B cell (primary cell): ENCODE measurements at regions not wholly inside any gene's neighbourhood (a gene's known extent, or its start where the extent isn't known, plus 50 kb on each side); places are given as distances from the start of the nearest gene placed in this dataset.

Experiments
- ATAC-seq: fragments of 200-7000 bp; cut with Tn5 transposase; one replicate; pipeline ENCODE4 v1.10.0; 2021; ENCODE audit warnings: low read depth, mild to moderate bottlenecking, moderate number of reproducible peaks, moderate library complexity
- CTCF ChIA-PET: fragments of 350-600 bp; sonication (Branson Sonifier 250); formaldehyde crosslinking; loops from one replicate; lab custom pipeline; 2021; ENCODE audit warnings: antibody characterized with exemption, inconsistent platforms; lab: Charles Lee
- POLR2A ChIA-PET: fragments of 350-600 bp; sonication (Branson Sonifier 250); formaldehyde crosslinking; loops from one replicate; lab custom pipeline; 2021; ENCODE audit warnings: antibody characterized with exemption; lab: Charles Lee
- DNase-seq: peaks from one replicate; pipeline ENCODE4 v3.0.0; 2013
- H2AFZ ChIP-seq: 2 replicates; pipeline ENCODE4 v1.6.1; 2012; ENCODE audit warnings: mild to moderate bottlenecking, low read depth, low read length; ENCODE audit not compliant: insufficient read depth, poor library complexity, severe bottlenecking
- H3K27ac ChIP-seq, 2 donors: 1 replicate in 1 of 2; 2 replicates in 1 of 2; pipeline ENCODE4 v1.5.1; 2012 to 2013; ENCODE audit warnings: low read length in 2 of 2, mild to moderate bottlenecking in 2 of 2, moderate library complexity in 1 of 2
- H3K27me3 ChIP-seq, 4 experiments: fragments of 200-600 bp in 1 of 4; sonication (generic) in 1 of 4; replicated peaks in 1 of 4; 1 replicate in 2 of 4; 2 replicates in 2 of 4; pipeline versions ENCODE4 v1.6.1 to v1.7.0; 2013 to 2016; ENCODE audit warnings: low read length in 3 of 4, mild to moderate bottlenecking in 2 of 4, mixed read lengths in 1 of 4, moderate library complexity in 1 of 4; ENCODE audit not compliant: insufficient read depth in 4 of 4, control insufficient read depth in 3 of 4; ENCODE audit errors: control extremely low read depth in 1 of 4
- H3K36me3 ChIP-seq, 2 experiments: replicated peaks in 1 of 2; 1 replicate in 1 of 2; 2 replicates in 1 of 2; pipeline versions ENCODE4 v1.6.1 to v1.7.1; 2013; ENCODE audit warnings: low read length in 1 of 2; ENCODE audit not compliant: insufficient read depth in 2 of 2, control insufficient read depth in 1 of 2; ENCODE audit errors: control extremely low read depth in 1 of 2, extremely low read depth in 1 of 2
- H3K4me1 ChIP-seq, 2 donors: fragments of 200-600 bp in 1 of 2; sonication (generic) in 1 of 2; 1 replicate in 1 of 2; 2 replicates in 1 of 2; pipeline versions ENCODE4 v1.5.1 to v1.6.1; 2013 to 2017; ENCODE audit warnings: low read length in 2 of 2; ENCODE audit not compliant: control insufficient read depth in 2 of 2, insufficient read depth in 2 of 2
- H3K4me2 ChIP-seq: replicated peaks from 2 replicates; pipeline ENCODE3; 2012; ENCODE audit warnings: mild to moderate bottlenecking, low read depth, low read length; ENCODE audit not compliant: poor library complexity, severe bottlenecking
- H3K4me3 ChIP-seq, 5 experiments: fragments of 200-600 bp in 1 of 5; sonication (generic) in 1 of 5; 1 replicate in 3 of 5; 2 replicates in 2 of 5; pipeline versions ENCODE4 v1.5.1 to v1.7.0; 2011 to 2016; ENCODE audit warnings: low read length in 4 of 5, mild to moderate bottlenecking in 4 of 5, low read depth in 2 of 5, control low read depth in 1 of 5, moderate library complexity in 1 of 5; ENCODE audit not compliant: insufficient read depth in 1 of 5; ENCODE audit errors: control extremely low read depth in 1 of 5, extremely low read depth in 1 of 5
- H3K79me2 ChIP-seq: fragments of 200-600 bp; sonication (generic); one replicate; pipeline ENCODE4 v1.6.0; 2016; ENCODE audit warnings: low read length; ENCODE audit not compliant: control insufficient read depth, insufficient read depth
- H3K9ac ChIP-seq: fragments of 200-600 bp; sonication (generic); 2 replicates; pipeline ENCODE4 v1.6.1; 2017; ENCODE audit warnings: mild to moderate bottlenecking, low read length, moderate library complexity
- H3K9me3 ChIP-seq, 3 donors: one replicate each; pipeline versions ENCODE4 v1.6.1 to v1.7.1; 2013; ENCODE audit warnings: low read length in 2 of 3; ENCODE audit not compliant: control insufficient read depth in 2 of 3, insufficient read depth in 1 of 3; ENCODE audit errors: control extremely low read depth in 1 of 3
- H4K20me1 ChIP-seq: 2 replicates; pipeline ENCODE4 v1.6.0; 2012; ENCODE audit warnings: mild to moderate bottlenecking, low read length; ENCODE audit not compliant: insufficient read depth, control insufficient read depth, poor library complexity, severe bottlenecking
- H3K27ac Mint-ChIP-seq: one replicate; pipeline ENCODE4 v1.8.0; 2021; ENCODE audit warnings: mixed read lengths
- H3K27me3 Mint-ChIP-seq: one replicate; pipeline ENCODE4 v1.8.0; 2021; ENCODE audit warnings: mixed read lengths
- H3K4me1 Mint-ChIP-seq: one replicate; pipeline ENCODE4 v1.8.0; 2021; ENCODE audit warnings: mixed read lengths
- H3K4me3 Mint-ChIP-seq: one replicate; pipeline ENCODE4 v1.8.0; 2021; ENCODE audit warnings: mixed read lengths
- H3K9me3 Mint-ChIP-seq: one replicate; pipeline ENCODE4 v1.8.0; 2022; ENCODE audit warnings: mixed read lengths; ENCODE audit not compliant: insufficient read depth
- CTCF ChIP-seq: fragments of 200-600 bp; IDR thresholded peaks from one replicate; pipeline ENCODE4 v1.8.0; 2022; ENCODE audit warnings: antibody characterized with exemption, mild to moderate bottlenecking
- EZH2 ChIP-seq: IDR thresholded peaks from 2 replicates; pipeline ENCODE4 v1.6.1; 2012; ENCODE audit warnings: borderline replicate concordance, low read depth, mild to moderate bottlenecking, moderate library complexity, low read length; ENCODE audit not compliant: insufficient read depth, poor library complexity, severe bottlenecking
- WGBS: methylation state at CpG from one replicate; pipeline ENCODE4 v1.1.5; 2013; ENCODE audit warnings: missing lambda C conversion rate; ENCODE audit not compliant: insufficient coverage; 5-methylcytosine and 5-hydroxymethylcytosine counted together
- intact Hi-C: fragments of 100-400 bp; cut with micrococcal nuclease; formaldehyde crosslinking; loops from one replicate; pipeline ENCODE4 v1.10.0; 2022

DNA sequence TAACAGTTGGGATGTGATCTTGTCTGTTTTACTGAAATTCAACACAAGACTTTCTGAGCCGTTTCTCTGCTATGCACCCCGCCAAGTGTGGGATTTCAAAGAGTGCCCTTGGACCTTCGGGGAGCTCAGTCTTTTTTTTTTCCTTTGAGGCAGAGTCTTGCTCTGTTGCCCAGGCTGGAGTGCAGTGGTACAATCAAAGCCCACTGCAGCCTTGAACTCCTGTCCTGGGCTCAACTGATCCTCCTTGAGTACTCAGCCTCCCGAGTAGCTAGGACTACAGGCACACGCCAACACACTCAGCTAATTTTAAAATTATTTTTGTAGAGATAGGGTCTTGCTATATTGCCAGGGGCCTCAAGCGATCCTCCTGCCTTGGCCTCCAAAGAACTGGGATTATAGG is 162.9 kb downstream of the BAMBI start:
- Mint-ChIP-seq H3K9me3 (no peaks in the 10 kb centered on the region), H3K27ac (no peak overlapping the region), H3K4me3 (no peak overlapping the region), H3K4me1 (no peaks in the 10 kb centered on the region), H3K27me3 (no peaks in the 10 kb centered on the region)
- H3K4me2 ChIP-seq = no peak overlapping the region
- DNase-seq = no peak
- no peak overlapping the region for H2AFZ ChIP-seq
- no peaks in the 10 kb centered on the region for H3K79me2 ChIP-seq
- ChIA-PET POLR2A (no interaction called here), CTCF (no interaction called here)
- H3K27me3 ChIP-seq = no peaks in the 10 kb centered on the region
- no peaks in the 10 kb centered on the region for H3K4me1 ChIP-seq
- no peak for TF ChIP-seq EZH2
- no peak for TF ChIP-seq CTCF
- intact Hi-C loops = no loop called here
- H3K27ac ChIP-seq = no peak overlapping the region
- whole genome bisulfite sequencing = 94% methylated on average over 3 of the region's 6 CpGs
- ATAC-seq = no peak
- no peaks in the 10 kb centered on the region for H4K20me1 ChIP-seq
- H3K36me3 ChIP-seq = no peaks in the 10 kb centered on the region
- H3K9me3 ChIP-seq = peaks cover 0 to 6% (median 5%) of the 10 kb centered on the region in 3 donors
- no peak overlapping the region for H3K9ac ChIP-seq
- H3K4me3 ChIP-seq = no peak overlapping the region

DNA sequence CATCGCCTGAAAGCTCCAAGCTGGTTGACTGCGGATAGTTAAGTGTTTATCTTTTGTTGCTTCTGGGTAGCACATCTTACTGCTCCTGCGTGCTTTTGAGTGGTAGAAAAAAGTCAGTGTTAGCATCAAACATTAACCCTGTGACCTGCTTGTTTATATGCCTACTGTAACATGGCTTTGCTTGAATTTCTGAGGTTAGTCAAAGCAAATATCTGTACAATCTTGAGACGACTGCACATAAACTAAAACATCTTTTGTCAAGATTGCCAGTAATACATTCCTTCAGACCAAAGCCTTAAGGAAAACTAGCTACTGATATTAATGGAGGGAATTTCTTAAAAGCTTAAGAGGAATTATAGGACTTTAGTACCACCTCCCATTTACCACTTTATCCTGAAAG is 163.7 kb downstream of the BAMBI start:
- Mint-ChIP-seq H3K4me1 (no peaks in the 10 kb centered on the region), H3K27ac (no peak overlapping the region), H3K9me3 (no peaks in the 10 kb centered on the region), H3K27me3 (no peaks in the 10 kb centered on the region), H3K4me3 (no peak overlapping the region)
- no peak overlapping the region for H3K9ac ChIP-seq
- H4K20me1 ChIP-seq = no peaks in the 10 kb centered on the region
- no peak for DNase-seq
- no peaks in the 10 kb centered on the region for H3K27me3 ChIP-seq
- no peaks in the 10 kb centered on the region for H3K79me2 ChIP-seq
- ATAC-seq = no peak
- POLR2A ChIA-PET = no interaction called here
- no peak for TF ChIP-seq CTCF
- TF ChIP-seq EZH2 = no peak
- H3K4me2 ChIP-seq = no peak overlapping the region
- no peak overlapping the region for H3K27ac ChIP-seq
- intact Hi-C loops = no loop called here
- H2AFZ ChIP-seq = no peak overlapping the region
- H3K36me3 ChIP-seq = no peaks in the 10 kb centered on the region
- H3K9me3 ChIP-seq = peaks cover 0 to 10% (median 8%) of the 10 kb centered on the region in 3 donors
- H3K4me3 ChIP-seq = no peak overlapping the region
- 100% methylated on average over 2 of the region's 4 CpGs for WGBS
- CTCF ChIA-PET = no interaction called here
- no peaks in the 10 kb centered on the region for H3K4me1 ChIP-seq
